PC-3 (cell line): ENCODE measurements at regions not wholly inside any gene's neighbourhood (a gene's known extent, or its start where the extent isn't known, plus 50 kb on each side); places are given as distances from the start of the nearest gene placed in this dataset.

Source experiments
- EZH2 ChIP-seq: fragments of 300-600 bp; sonication (generic); IDR thresholded peaks from one replicate; pipeline ENCODE4 v1.6.1; 2017; ENCODE audit warnings: antibody characterized with exemption, mild to moderate bottlenecking, low read length; ENCODE audit not compliant: unreplicated experiment
- EZH2phosphoT487 ChIP-seq: fragments of 300-600 bp; sonication (generic); IDR thresholded peaks from 2 replicates; pipeline ENCODE4 v1.6.1; 2018; ENCODE audit warnings: mild to moderate bottlenecking, antibody characterized with exemption, low read length, borderline replicate concordance
- TF ChIP-seq, protein P1 (sequence below): fragments of 300-600 bp; sonication (generic); conservative IDR thresholded peaks from 2 replicates; pipeline ENCODE4 v1.5.1; 2017; ENCODE audit warnings: antibody characterized with exemption, low read depth, mild to moderate bottlenecking, low read length

DNA sequence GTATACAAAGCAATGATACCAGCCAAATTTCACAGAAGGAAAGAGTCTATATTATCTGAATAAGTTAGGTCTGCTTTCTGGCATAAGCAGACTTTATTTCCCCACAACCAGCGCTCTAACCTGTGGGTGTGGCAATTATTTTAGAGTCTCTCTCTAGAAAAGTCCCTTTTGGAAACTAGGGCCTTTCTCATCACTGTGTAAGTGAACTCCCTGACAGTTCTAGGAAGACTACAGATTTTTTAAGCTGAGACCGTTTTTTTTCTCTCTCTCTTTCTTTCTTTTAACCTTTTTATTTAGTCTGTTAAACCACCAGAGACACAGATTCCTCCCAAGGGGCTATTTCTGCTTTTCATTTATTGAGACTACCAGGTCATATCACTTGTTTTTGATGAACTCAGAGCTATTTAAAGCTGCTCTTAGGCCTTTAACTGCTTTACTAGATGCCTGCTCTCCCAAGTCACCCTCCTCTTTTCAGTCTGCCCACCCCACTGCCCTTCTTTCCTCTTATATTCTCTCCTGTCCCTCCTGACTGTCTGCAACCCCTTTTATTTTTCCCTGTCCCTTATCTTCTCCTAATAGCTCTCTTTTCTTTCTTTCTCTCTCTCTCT lies 69.2 kb upstream of the ARHGAP5 start:
- TF ChIP-seq, protein P1, sequence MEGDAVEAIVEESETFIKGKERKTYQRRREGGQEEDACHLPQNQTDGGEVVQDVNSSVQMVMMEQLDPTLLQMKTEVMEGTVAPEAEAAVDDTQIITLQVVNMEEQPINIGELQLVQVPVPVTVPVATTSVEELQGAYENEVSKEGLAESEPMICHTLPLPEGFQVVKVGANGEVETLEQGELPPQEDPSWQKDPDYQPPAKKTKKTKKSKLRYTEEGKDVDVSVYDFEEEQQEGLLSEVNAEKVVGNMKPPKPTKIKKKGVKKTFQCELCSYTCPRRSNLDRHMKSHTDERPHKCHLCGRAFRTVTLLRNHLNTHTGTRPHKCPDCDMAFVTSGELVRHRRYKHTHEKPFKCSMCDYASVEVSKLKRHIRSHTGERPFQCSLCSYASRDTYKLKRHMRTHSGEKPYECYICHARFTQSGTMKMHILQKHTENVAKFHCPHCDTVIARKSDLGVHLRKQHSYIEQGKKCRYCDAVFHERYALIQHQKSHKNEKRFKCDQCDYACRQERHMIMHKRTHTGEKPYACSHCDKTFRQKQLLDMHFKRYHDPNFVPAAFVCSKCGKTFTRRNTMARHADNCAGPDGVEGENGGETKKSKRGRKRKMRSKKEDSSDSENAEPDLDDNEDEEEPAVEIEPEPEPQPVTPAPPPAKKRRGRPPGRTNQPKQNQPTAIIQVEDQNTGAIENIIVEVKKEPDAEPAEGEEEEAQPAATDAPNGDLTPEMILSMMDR: no peak
- TF ChIP-seq EZH2phosphoT487: no peak
- TF ChIP-seq EZH2: no peak
